Endothelial cell of umbilical vein (primary cell): ENCODE measurements at regions not wholly inside any gene's neighbourhood (a gene's known extent, or its start where the extent isn't known, plus 50 kb on each side); places are given as distances from the start of the nearest gene placed in this dataset.

Experiments used
- BruUV-seq: library from RNA; stranded (reverse); fragments of 400-500 nt; replicated peaks from 2 replicates; lab custom pipeline; 2021; lab: Mats Ljungman, UMichigan
- CTCF ChIA-PET: fragments of 300-600, 350-600 bp; sonication (Branson Sonifier 250); formaldehyde crosslinking; loops from one replicate; lab custom pipeline; 2021; ENCODE audit warnings: antibody characterized with exemption, inconsistent platforms; lab: Charles Lee
- POLR2A ChIA-PET: fragments of 300-600, 350-600 bp; sonication (Branson Sonifier 250); formaldehyde crosslinking; loops from one replicate; lab custom pipeline; 2021; ENCODE audit warnings: antibody characterized with exemption, inconsistent platforms; lab: Charles Lee
- DNase-seq: peaks from one replicate; pipeline ENCODE4 v3.0.0-alpha.2; 2011; ENCODE audit warnings: low read depth, low spot score
- FAIRE-seq: peaks from 2 replicates; lab custom pipeline; 2011; peaks lifted over from hg19 to GRCh38; lab: Jason Lieb, UNC
- H2AFZ ChIP-seq: 2 replicates; pipeline ENCODE4 v1.6.0; 2012; ENCODE audit warnings: low read depth, low read length, control low read depth, inconsistent platforms
- H3K27ac ChIP-seq: 2 replicates; pipeline ENCODE4 v1.5.1; 2011; ENCODE audit warnings: low read depth, mild to moderate bottlenecking, control low read depth, low read length, moderate library complexity; ENCODE audit not compliant: insufficient read depth
- H3K27me3 ChIP-seq, 2 experiments: 2 replicates each; pipeline versions ENCODE4 v1.6.0 to v1.6.1; 2011; ENCODE audit warnings: low read length in 2 of 2, mixed read lengths in 1 of 2; ENCODE audit not compliant: control insufficient read depth in 2 of 2, insufficient read depth in 2 of 2
- H3K36me3 ChIP-seq, 2 experiments: 2 replicates in 1 of 2; 3 replicates in 1 of 2; pipeline ENCODE4 v1.5.1; 2011; ENCODE audit warnings: low read length in 2 of 2, mild to moderate bottlenecking in 1 of 2, moderate library complexity in 1 of 2; ENCODE audit not compliant: control insufficient read depth in 2 of 2, insufficient read depth in 2 of 2; ENCODE audit errors: extremely low read depth in 1 of 2
- H3K4me1 ChIP-seq: 3 replicates; pipeline ENCODE4 v1.5.1; 2011; ENCODE audit warnings: mild to moderate bottlenecking, low read length; ENCODE audit not compliant: control insufficient read depth, insufficient read depth; ENCODE audit errors: extremely low read depth
- H3K4me2 ChIP-seq: 2 replicates; pipeline ENCODE4 v1.6.1; 2011; ENCODE audit warnings: low read length, control low read depth, mixed read lengths; ENCODE audit not compliant: insufficient read depth
- H3K4me3 ChIP-seq, 3 experiments: fragments of 200-600 bp in 1 of 3; sonication (generic), shearing (Covaris generic) in 1 of 3; replicated peaks in 1 of 3; 2 replicates each; pipeline ENCODE4 v1.5.1; 2011 to 2016; ENCODE audit warnings: control low read depth in 3 of 3, low read length in 3 of 3, mild to moderate bottlenecking in 2 of 3, inconsistent platforms in 1 of 3, low read depth in 1 of 3, moderate library complexity in 1 of 3; ENCODE audit not compliant: insufficient read depth in 1 of 3
- H3K79me2 ChIP-seq: 2 replicates; pipeline ENCODE4 v1.6.0; 2012; ENCODE audit warnings: low read length, inconsistent platforms; ENCODE audit not compliant: control insufficient read depth, insufficient read depth
- H3K9ac ChIP-seq: replicated peaks from 2 replicates; pipeline ENCODE3; 2011; ENCODE audit warnings: low read length, control low read depth; ENCODE audit not compliant: insufficient read depth; ENCODE audit errors: extremely low read depth
- H3K9me1 ChIP-seq: replicated peaks from 3 replicates; pipeline ENCODE4 v1.6.0; 2011; ENCODE audit warnings: mild to moderate bottlenecking, low read length; ENCODE audit not compliant: control insufficient read depth, insufficient read depth; ENCODE audit errors: extremely low read depth
- H3K9me3 ChIP-seq: replicated peaks from 2 replicates; pipeline ENCODE4 v1.5.1; 2012; ENCODE audit warnings: low read length, inconsistent platforms; ENCODE audit not compliant: control insufficient read depth, insufficient read depth
- H4K20me1 ChIP-seq: replicated peaks from 2 replicates; pipeline ENCODE3; 2011; ENCODE audit warnings: mild to moderate bottlenecking, low read length; ENCODE audit not compliant: control insufficient read depth, insufficient read depth; ENCODE audit errors: extremely low read depth
- EZH2 ChIP-seq: IDR thresholded peaks from 2 replicates; pipeline ENCODE4 v1.6.1; 2012; ENCODE audit warnings: borderline replicate concordance, low read depth, mild to moderate bottlenecking, moderate library complexity, low read length, inconsistent platforms; ENCODE audit not compliant: severe bottlenecking
- FOS ChIP-seq: IDR thresholded peaks from 2 replicates; pipeline ENCODE4 v1.6.1; 2011; ENCODE audit warnings: mild to moderate bottlenecking, low read length, moderate library complexity, borderline replicate concordance; ENCODE audit not compliant: insufficient read depth
- GATA2 ChIP-seq: IDR thresholded peaks from 2 replicates; pipeline ENCODE4 v1.7.0; 2011; ENCODE audit warnings: low read depth, mild to moderate bottlenecking, moderate library complexity, mixed read lengths, low read length; ENCODE audit not compliant: insufficient read length, insufficient read depth
- JUN ChIP-seq: IDR thresholded peaks from 2 replicates; pipeline ENCODE4 v1.6.1; 2011; ENCODE audit warnings: borderline replicate concordance, low read depth; ENCODE audit not compliant: insufficient read length, insufficient read depth
- MYC ChIP-seq: IDR thresholded peaks from one replicate; pipeline ENCODE4 v1.6.1; 2011; ENCODE audit warnings: mild to moderate bottlenecking, low read depth, low read length
- POLR2AphosphoS5 ChIP-seq: IDR thresholded peaks from 2 replicates; pipeline ENCODE4 v1.6.1; 2012; ENCODE audit warnings: low read depth, mild to moderate bottlenecking, control low read depth, low read length, moderate library complexity; ENCODE audit not compliant: insufficient read depth
- dilution Hi-C: fragments of 300-500 bp; cut with MboI; formaldehyde crosslinking; loops from one replicate; pipeline ENCODE4 v1.15.0; 2019; ENCODE audit warnings: low sequenced_read_pairs; ENCODE audit not compliant: extremely low pct_ligation_motif_present
- intact Hi-C: fragments of 100-400 bp; cut with micrococcal nuclease; formaldehyde crosslinking; loops from one replicate; pipeline ENCODE4 v1.10.0; 2022
- TF ChIP-seq, protein P1 (sequence below), 2 donors: IDR thresholded peaks; 1 replicate in 1 of 2; 2 replicates in 1 of 2; pipeline ENCODE4 v1.5.1; 2011; ENCODE audit warnings: low read length in 2 of 2, mild to moderate bottlenecking in 2 of 2, moderate library complexity in 2 of 2, control low read depth in 1 of 2, inconsistent platforms in 1 of 2, low read depth in 1 of 2; ENCODE audit not compliant: insufficient read depth in 1 of 2; ENCODE audit errors: extremely low read depth in 1 of 2
- TF ChIP-seq, protein P2 (sequence below): IDR thresholded peaks from 2 replicates; pipeline ENCODE4 v1.6.1; 2011; ENCODE audit not compliant: insufficient read depth, insufficient read length

DNA sequence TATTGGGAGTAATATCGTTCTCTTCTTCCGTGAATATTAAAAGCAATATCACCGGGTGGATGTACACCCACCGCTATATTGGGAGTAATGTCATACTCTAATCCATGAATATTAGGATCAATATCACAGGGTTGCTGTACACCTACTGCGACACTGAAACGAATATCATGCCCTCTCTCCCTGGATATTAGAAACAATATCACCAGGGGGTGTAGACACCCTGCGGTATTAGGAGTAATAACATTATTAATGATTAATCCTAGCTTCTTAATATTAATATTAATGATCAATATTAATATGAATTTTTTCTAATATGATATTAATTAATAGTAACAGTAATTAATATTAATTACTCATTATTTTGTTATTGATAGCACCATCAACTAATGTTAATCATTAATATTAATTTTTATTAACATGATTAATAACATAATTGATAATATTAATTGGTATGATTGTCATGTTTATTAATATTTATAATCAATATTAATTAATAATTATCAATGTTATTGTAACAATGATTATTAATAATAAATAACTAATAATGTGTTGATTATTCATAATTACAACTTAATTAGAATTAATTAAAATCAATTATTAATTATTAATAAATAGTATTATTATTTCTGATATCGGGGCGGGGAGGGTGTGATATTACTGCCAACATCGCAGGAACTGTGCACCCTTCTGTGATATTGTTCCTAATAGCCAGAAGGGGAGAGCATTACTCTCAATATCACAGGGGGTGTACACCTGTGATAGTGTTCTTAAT is 121.3 kb upstream of the C1GALT1 start:
- FAIRE-seq (no peak), DNase-seq (no peak)
- no peak for TF ChIP-seq MYC
- TF ChIP-seq, protein P1, sequence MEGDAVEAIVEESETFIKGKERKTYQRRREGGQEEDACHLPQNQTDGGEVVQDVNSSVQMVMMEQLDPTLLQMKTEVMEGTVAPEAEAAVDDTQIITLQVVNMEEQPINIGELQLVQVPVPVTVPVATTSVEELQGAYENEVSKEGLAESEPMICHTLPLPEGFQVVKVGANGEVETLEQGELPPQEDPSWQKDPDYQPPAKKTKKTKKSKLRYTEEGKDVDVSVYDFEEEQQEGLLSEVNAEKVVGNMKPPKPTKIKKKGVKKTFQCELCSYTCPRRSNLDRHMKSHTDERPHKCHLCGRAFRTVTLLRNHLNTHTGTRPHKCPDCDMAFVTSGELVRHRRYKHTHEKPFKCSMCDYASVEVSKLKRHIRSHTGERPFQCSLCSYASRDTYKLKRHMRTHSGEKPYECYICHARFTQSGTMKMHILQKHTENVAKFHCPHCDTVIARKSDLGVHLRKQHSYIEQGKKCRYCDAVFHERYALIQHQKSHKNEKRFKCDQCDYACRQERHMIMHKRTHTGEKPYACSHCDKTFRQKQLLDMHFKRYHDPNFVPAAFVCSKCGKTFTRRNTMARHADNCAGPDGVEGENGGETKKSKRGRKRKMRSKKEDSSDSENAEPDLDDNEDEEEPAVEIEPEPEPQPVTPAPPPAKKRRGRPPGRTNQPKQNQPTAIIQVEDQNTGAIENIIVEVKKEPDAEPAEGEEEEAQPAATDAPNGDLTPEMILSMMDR (IDR thresholded peaks at IDR 0.05; ENCODE audit: extremely low read depth in 1 of 2, insufficient read depth in 1 of 2, low read depth in 1 of 2, low read length in 2 of 2), result no peak
- TF ChIP-seq EZH2, result no peak
- TF ChIP-seq JUN, result no peak
- no peak for TF ChIP-seq POLR2AphosphoS5
- TF ChIP-seq FOS, result no peak
- no peak for TF ChIP-seq GATA2
- TF ChIP-seq, protein P2, sequence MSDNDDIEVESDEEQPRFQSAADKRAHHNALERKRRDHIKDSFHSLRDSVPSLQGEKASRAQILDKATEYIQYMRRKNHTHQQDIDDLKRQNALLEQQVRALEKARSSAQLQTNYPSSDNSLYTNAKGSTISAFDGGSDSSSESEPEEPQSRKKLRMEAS, result no peak
- BruUV-seq, result no TSS peak
- CTCF ChIA-PET, result no interaction called here
- Histone ChIP-seq H3K79me2 (no peaks in the 10 kb centered on the region), H2AFZ (no peak overlapping the region), H3K9ac (no peak overlapping the region), H3K9me1 (no peaks in the 10 kb centered on the region), H3K36me3 (no peaks in the 10 kb centered on the region), H3K27me3 (no peaks in the 10 kb centered on the region), H3K4me1 (no peaks in the 10 kb centered on the region), H4K20me1 (no peaks in the 10 kb centered on the region), H3K27ac (no peak overlapping the region), H3K4me2 (no peak overlapping the region), H3K4me3 (no peak overlapping the region), H3K9me3 (no peaks in the 10 kb centered on the region)
- intact Hi-C loops, result no loop called here
- POLR2A ChIA-PET, result no interaction called here
- dilution Hi-C loops, result no loop called here
